ENCODE measurements at regions not wholly inside any gene's neighbourhood (a gene's known extent, or its start where the extent isn't known, plus 50 kb on each side); places are given as distances from the start of the nearest gene placed in this dataset.

- TF ChIP-seq POLR2A (IDR thresholded peaks at IDR 0.05; ENCODE audit: control extremely low read depth in 1 of 2, low read depth in 2 of 2, low read length in 2 of 2) (no peak), NRF1 (IDR thresholded peaks at IDR 0.05; ENCODE audit: low read depth, low read length) (no peak), GTF2F1 (IDR thresholded peaks at IDR 0.05; ENCODE audit: borderline replicate concordance, low read depth, low read length) (no peak), CREB1 (IDR thresholded peaks at IDR 0.05) (no peak), YY1 (IDR thresholded peaks at IDR 0.05; ENCODE audit: low read depth, low read length) (no peak), CBX8 (IDR thresholded peaks at IDR 0.05; ENCODE audit: borderline replicate concordance, low read depth, low read length) (no peak), CBX5 (IDR thresholded peaks at IDR 0.05; ENCODE audit: low read depth, low read length) (no peak), POLR2AphosphoS5 (IDR thresholded peaks at IDR 0.05; ENCODE audit: low read depth, low read length) (no peak), CTCF (IDR thresholded peaks at IDR 0.05; ENCODE audit: control extremely low read depth in 1 of 3, insufficient read depth in 1 of 3, low read depth in 1 of 3, low read length in 3 of 3) (no peak), TAF1 (IDR thresholded peaks at IDR 0.05; ENCODE audit: low read depth, low read length) (no peak), SAP30 (IDR thresholded peaks at IDR 0.05; ENCODE audit: insufficient read depth, insufficient replicate concordance, low read length) (no peak), EP300 (IDR thresholded peaks at IDR 0.05; ENCODE audit: borderline replicate concordance in 1 of 2, low read depth in 2 of 2, low read length in 2 of 2) (no peak)
Observed at GRCh38 chr19:30287973-30288372, 84.2 kb upstream of the ZNF536 start.

All from H1 (cell line).